ENCODE measurements at regions not wholly inside any gene's neighbourhood (a gene's known extent, or its start where the extent isn't known, plus 50 kb on each side); places are given as distances from the start of the nearest gene placed in this dataset.

DNA sequence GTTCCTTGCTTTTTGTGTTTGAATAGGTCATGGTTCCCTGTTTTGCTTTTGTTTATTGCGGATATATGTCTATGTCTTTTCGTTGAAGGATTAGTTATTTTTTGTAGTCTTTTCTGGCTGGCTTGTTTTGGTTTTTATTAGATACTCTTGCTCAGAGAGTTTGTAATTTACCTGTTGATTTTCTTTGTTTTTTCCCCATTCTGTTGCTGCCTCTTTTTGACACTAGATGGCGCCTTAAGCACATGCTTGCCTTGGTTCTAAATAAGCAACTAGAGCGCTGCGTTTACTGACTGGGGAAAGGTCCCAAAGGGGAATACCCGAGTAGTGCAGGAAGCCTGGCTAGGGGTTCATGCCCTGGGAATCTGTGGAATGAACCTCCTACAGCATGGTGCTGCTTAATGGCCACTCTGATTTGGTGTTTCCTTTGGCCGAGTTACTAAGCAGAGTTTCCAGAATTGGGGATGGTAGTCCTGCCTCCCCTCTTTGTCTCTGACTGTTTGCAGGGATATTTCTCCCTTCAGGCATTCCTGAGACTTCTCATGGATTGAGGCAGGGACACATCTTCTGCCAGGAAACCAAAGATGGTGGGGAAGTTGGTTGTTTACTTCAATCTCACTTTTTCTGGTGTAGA lies 143.2 kb downstream of the PTPRU start:
- peak in 1 of 2 experiments; percentile 63 for DNase-seq (ENCODE audit: low read depth in 1 of 2, low spot score in 1 of 2)
- in situ Hi-C loops (cut with HindIII; ENCODE audit: low pct_unique_long_range_greater_than_20kb, low sequenced_read_pairs) = no loop called here
- TF ChIP-seq JUND (IDR thresholded peaks at IDR 0.05; ENCODE audit: low read depth) = no peak

Data from T47D (cell line).